D341Med (cell line): ENCODE measurements at regions not wholly inside any gene's neighbourhood (a gene's known extent, or its start where the extent isn't known, plus 50 kb on each side); places are given as distances from the start of the nearest gene placed in this dataset.

Experiments used
- DNase-seq: peaks from one replicate; pipeline ENCODE4 v3.0.0; 2012; ENCODE audit warnings: low spot score

DNA sequence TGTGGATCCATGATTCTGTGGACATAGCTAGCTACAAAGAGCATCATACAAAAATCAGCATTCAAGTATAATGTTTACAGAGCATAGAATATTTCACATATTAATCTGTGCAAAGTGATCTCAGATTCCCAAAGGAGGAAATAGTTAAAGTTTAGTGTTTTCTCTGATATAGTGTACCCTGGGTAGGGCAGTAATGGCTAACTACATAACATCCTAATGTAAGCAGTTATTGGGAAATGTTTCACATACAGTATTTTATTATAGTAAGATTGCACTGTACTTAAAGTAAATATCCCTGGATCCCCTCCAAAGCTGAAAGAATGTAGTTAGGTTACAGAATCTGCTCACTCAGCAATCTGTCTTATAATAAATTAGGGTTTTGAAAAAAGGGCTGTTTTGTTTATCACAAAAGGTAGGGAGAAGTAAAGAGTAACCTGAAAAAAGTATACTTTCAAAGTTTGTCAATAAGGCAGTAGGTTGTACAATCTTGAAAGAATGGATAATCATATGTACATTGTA lies 52.5 kb upstream of the SMARCA2 start:
- DNase-seq, result no peak

DNA sequence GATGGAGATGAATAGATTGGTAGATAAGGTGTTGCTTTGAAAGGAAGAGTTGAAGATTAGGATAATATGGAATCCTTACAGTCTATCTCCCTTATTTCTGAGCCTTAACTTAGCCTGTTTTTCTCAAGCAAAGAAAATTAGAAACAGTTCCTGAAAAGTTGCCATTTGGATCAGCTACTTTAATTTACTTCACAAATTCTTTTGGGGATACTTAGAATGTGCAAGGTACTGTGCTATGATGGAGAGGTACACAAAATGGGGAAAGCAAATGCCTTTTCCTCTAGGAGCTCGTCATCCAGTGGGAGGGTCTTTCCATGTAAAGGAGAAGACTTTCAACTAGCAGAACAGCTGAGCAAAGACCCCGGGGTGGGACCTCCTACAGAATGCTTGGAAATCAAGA lies 51.1 kb upstream of the SMARCA2 start:
- no peak for DNase-seq
